ENCODE measurements at regions not wholly inside any gene's neighbourhood (a gene's known extent, or its start where the extent isn't known, plus 50 kb on each side); places are given as distances from the start of the nearest gene placed in this dataset.

DNA sequence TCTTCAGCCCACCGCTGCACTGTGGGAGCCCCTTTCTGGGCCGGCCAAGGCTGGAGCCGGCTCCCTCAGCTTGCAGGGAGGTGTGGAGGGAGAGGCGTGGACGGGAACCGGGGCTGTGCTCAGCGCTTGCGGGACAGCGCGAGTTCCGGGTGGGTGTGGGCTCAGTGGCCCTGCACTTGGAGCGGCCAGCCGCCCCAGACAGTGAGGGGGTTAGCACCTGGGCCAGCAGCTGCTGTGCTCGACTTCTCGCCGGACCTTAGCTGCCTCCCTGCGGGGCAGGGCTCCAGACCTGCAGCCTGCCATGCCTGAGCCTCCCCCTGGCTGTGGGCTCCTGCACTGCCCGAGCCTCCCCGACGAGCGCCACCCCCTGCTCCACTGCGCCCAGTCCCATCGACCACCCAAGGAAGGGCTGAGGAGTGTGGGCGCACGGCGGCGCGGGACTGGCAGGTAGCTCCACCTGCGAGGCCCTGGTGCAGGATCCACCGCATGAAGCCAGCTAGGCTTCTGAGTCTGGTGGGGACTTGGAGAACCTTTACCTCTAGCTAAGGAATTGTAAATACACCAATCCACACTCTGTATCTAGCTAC lies 92.9 kb upstream of the MAST4 start:
- DNase-seq: no peak

- no peak for DNase-seq
Observed at GRCh38 chr5:66507106-66507505, 89.1 kb upstream of the MAST4 start.

DNA sequence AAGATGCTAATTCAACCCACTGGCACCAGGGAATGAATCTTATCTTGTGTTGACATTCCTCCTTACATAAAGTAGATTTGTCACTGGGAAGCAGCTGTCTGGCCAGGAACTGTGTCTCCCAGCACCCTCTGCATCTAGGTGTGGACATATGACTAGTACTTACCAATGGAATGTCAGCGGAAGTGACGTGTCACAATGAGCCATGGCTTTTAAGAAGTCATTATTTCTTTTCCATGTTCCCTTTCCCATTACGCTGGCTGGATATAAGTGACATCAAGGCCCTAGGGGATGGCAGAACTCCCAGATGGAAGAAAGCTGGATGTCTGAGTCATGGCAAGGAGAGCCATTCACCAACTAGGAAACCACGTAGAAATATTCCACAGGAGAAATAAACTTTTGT lies 84.7 kb upstream of the MAST4 start:
- DNase-seq: no peak

DNA sequence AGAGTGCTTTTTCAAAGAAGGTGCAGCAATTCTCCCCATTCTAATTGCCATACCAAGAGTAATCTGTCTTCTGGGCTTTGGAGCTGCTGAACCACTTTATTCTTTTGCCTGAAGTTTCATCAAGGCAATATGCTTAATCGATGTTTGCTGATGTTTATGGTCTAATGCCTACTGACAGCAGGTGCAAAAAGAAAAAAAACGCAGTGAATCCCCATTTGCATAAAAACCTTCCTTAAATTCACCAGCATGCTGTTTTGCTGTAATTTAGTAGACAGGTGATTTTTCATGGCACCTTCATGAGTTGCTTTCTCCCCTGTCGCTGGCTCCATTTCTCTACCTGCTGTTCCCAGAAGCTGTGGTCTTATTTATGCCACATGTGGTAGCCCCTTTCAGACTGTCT lies 83.1 kb upstream of the MAST4 start:
- no peak for DNase-seq

DNA sequence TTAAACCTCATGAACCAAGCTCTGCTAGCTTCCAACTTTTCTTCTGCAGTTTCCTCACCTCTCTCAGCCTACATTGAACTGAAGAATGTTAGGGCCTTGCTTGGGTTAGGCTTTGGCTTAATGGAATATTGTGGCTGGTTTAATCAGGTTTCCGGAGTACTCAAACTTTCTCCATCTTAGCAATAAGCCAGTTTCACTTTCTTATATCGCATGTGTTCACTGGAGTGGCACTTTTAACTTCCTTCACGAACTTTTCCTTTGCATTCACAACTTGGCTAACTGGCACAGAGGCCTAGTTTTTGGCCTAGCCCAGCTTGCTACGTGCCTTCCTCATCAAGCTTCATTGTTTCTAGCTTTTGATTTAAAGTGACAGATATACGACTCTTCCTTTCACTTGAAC lies 81.0 kb upstream of the MAST4 start:
- no peak for DNase-seq

- DNase-seq: peak; percentile 25
Observed at GRCh38 chr5:66516550-66516949, 79.6 kb upstream of the MAST4 start.

DNA sequence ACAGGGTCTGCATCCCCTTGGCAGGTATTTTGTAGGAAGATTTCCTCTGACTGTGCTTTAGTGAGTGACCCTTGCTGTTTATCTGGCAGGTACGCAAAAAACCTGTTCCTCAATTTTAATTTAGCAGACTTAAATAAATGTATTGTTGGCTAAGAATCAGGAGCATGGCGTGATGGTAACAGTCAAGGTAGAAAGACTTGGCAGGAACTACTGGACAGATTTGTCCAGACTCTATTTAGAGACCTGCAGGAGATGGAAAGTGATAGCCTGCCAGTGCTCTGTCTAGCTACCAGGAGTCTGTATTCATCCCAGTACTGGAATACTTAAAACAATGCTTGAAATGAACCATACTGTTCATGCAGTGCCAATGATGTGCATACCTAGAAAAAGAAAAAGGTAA lies 78.8 kb upstream of the MAST4 start:
- DNase-seq: no peak

DNA sequence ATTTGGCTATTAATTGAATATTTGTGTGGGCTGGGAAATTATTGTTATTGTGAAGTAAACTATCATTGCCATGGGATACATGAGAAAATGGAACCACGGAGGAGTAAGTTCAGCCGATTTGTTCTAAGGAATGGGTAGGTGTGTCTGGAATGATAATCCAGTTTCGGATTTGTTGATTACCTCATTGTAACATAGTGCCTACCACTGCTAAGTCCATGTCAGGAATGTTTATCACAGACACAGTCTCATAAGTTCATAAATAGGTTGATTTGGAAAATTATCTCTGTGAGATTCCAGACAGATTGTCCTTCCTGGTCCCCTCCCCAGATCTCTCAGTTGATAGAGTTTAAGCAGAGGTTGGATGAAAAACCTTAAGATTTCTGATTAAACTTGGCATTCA lies 78.1 kb upstream of the MAST4 start:
- DNase-seq: no peak

- no peak for DNase-seq
Observed at GRCh38 chr5:66518753-66519152, 77.4 kb upstream of the MAST4 start.

GRCh38 chr5:66519626-66520025 lies 76.6 kb upstream of the MAST4 start:
- no peak for DNase-seq

DNA sequence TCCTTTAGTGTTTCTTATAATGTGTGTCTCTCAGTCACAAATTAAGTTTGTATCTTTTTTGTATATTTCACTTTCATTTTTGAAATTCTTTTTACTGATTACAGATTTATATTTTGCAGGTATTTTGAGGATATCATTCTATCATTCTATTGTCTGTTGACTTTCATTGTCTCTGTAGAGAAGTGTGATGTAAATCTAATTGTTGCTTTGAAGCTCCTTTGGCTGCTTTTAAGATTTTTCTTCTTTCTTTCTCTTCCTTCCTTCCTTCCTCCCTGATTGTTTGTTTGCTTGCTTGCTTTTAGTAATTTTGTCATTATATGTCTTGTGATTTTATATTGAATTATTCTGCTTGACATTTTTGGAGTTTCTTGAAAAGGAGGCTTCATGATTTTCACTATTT lies 75.3 kb upstream of the MAST4 start:
- no peak for DNase-seq

- no peak for DNase-seq
Observed at GRCh38 chr5:66527478-66528035, 68.6 kb upstream of the MAST4 start.

- no peak for DNase-seq
Observed at GRCh38 chr5:66529182-66529581, 67.0 kb upstream of the MAST4 start.

- DNase-seq: no peak
Observed at GRCh38 chr5:66529704-66530103, 66.5 kb upstream of the MAST4 start.

DNA sequence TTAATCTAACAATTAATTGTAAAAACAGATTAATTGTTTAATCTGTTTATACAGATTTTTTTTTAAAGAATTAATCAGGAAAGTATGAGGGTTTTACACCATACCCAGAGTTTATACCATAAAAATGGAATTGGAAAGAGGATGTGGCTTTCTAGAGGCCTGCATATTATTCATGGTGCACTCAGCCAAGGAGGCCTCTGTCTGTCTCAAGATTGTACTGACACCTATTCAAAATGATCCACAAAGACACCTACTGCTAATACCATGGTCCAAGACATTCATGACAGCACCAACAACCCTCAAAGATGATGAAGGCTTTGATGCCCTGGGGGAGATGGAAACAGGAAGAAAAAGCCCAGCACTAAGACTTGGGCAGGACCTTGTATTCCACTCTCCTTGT lies 58.1 kb upstream of the MAST4 start:
- no peak for DNase-seq

GRCh38 chr5:66538531-66538930 lies 57.7 kb upstream of the MAST4 start:
- no peak for DNase-seq

DNA sequence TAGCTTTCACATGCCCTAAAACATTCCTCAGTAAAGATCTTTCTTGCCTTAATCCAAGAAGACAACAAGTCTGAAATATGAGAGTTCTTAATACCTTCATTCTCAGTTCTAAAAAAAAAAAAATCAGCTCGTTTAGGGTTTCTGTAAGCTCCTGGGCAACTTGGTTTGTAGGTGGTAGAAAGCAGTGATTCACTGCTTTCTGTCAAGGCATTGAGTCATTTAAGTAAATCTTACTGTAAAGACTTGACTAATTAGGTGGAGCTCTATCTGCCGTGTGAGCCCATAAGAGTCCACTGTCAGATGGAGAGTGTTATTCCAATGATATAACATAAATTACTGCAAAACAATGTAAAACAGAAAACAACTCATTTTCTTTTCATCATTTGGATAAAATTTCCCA lies 56.1 kb upstream of the MAST4 start:
- DNase-seq: no peak

- no peak for DNase-seq
Observed at GRCh38 chr5:66542711-66543110, 53.5 kb upstream of the MAST4 start.
